ENCODE measurements at regions not wholly inside any gene's neighbourhood (a gene's known extent, or its start where the extent isn't known, plus 50 kb on each side); places are given as distances from the start of the nearest gene placed in this dataset.

DNA sequence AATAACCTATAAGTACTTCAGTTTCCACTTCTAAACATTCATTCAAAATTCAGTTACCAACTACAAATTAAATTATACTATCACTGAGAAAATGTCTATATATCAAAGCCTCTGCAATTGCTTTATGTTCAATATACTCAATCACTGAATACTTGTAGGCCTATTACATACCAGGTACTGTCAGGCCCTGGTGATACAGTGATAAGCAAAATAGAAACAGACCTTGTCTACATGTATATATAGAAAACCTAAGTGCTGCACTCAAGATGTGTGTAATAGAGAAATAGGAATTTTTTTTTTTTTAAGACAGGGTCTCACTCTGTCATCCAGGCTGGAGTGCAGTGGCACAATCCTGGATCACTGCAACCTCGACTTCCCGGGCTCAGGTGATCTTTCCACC lies 53.7 kb upstream of the PHF14 start:
- H3K27me3 ChIP-seq (ENCODE audit: control insufficient read depth, extremely low read depth, insufficient read depth, low read length) = no peaks in the 10 kb centered on the region
- H3K9me1 ChIP-seq (ENCODE audit: control insufficient read depth, extremely low read depth, insufficient read depth, low read length) = no peaks in the 10 kb centered on the region
- DNase-seq (ENCODE audit: low read depth, low spot score) (no peak), FAIRE-seq (no peak)
- TF ChIP-seq, protein P1, sequence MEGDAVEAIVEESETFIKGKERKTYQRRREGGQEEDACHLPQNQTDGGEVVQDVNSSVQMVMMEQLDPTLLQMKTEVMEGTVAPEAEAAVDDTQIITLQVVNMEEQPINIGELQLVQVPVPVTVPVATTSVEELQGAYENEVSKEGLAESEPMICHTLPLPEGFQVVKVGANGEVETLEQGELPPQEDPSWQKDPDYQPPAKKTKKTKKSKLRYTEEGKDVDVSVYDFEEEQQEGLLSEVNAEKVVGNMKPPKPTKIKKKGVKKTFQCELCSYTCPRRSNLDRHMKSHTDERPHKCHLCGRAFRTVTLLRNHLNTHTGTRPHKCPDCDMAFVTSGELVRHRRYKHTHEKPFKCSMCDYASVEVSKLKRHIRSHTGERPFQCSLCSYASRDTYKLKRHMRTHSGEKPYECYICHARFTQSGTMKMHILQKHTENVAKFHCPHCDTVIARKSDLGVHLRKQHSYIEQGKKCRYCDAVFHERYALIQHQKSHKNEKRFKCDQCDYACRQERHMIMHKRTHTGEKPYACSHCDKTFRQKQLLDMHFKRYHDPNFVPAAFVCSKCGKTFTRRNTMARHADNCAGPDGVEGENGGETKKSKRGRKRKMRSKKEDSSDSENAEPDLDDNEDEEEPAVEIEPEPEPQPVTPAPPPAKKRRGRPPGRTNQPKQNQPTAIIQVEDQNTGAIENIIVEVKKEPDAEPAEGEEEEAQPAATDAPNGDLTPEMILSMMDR (optimal IDR thresholded peaks at IDR 0.05 in 1 of 3, IDR thresholded peaks at IDR 0.05 in 1 of 3, conservative IDR thresholded peaks at IDR 0.05 in 1 of 3; ENCODE audit: extremely low read depth in 1 of 3, insufficient read depth in 2 of 3, low read length in 3 of 3) = no peak
- TF ChIP-seq EZH2 (IDR thresholded peaks at IDR 0.05; ENCODE audit: low read length) = no peak
- no peak overlapping the region for H3K4me3 ChIP-seq (ENCODE audit: control insufficient read depth in 2 of 3, extremely low read depth in 1 of 3, insufficient read depth in 2 of 3, low read depth in 1 of 3, low read length in 3 of 3)
- no peak overlapping the region for H2AFZ ChIP-seq (ENCODE audit: control insufficient read depth, low read length)
- H3K36me3 ChIP-seq (ENCODE audit: control insufficient read depth in 2 of 2, extremely low read depth in 1 of 2, insufficient read depth in 2 of 2, low read length in 2 of 2) = no peaks in the 10 kb centered on the region
- H3K9ac ChIP-seq (ENCODE audit: control insufficient read depth, extremely low read depth, insufficient read depth, low read length) = no peak overlapping the region
- dilution Hi-C loops (cut with MboI; ENCODE audit: extremely low pct_ligation_motif_present, low sequenced_read_pairs) = no loop called here
- H3K27ac ChIP-seq (ENCODE audit: control insufficient read depth, insufficient read depth, low read length) = no peak overlapping the region
- no peaks in the 10 kb centered on the region for H3K79me2 ChIP-seq (ENCODE audit: control insufficient read depth, insufficient read depth, low read length)
- H3K4me1 ChIP-seq (ENCODE audit: control insufficient read depth, extremely low read depth, insufficient read depth, low read length) = no peaks in the 10 kb centered on the region
- H4K20me1 ChIP-seq (ENCODE audit: control insufficient read depth, extremely low read depth, insufficient read depth, low read length) = no peaks in the 10 kb centered on the region
- H3K4me2 ChIP-seq (ENCODE audit: control insufficient read depth, extremely low read depth, insufficient read depth, low read depth, low read length) = no peak overlapping the region
- H3K9me3 ChIP-seq (ENCODE audit: control insufficient read depth, low read depth, low read length) = no peaks in the 10 kb centered on the region

Small RNAs in the stretch of these regions (small RNA-seq; reads per million reads assigned to genes)
- 0 reads per million in 3 experiments for gene AC004852.1 (ENCODE audit: insufficient read length in 3 of 3, low read depth in 3 of 3, low replicate concordance in 1 of 3)
- gene AC009945.1 (ENCODE audit: insufficient read length in 3 of 3, low read depth in 3 of 3, low replicate concordance in 1 of 3) = 0 reads per million in 3 experiments
- gene RF00012 (ENCODE audit: insufficient read length in 3 of 3, low read depth in 3 of 3, low replicate concordance in 1 of 3) = 0 reads per million in 3 experiments
- gene RF00019 (ENCODE audit: insufficient read length in 3 of 3, low read depth in 3 of 3, low replicate concordance in 1 of 3) = 0 reads per million in 3 experiments

All from keratinocyte (primary cell).